Heart left ventricle (tissue), 16 donors: ENCODE measurements at regions not wholly inside any gene's neighbourhood (a gene's known extent, or its start where the extent isn't known, plus 50 kb on each side); places are given as distances from the start of the nearest gene placed in this dataset.
"Not testable (repeated sequence)": the region's sequence is repeated elsewhere in the genome, so short reads cannot be mapped to it uniquely, and the experiment has no call there.

Source experiments
- ATAC-seq, 4 donors: fragments of 200-7000 bp; cut with Tn5 transposase; one replicate each; pipeline ENCODE4 v1.9.1; 2020 to 2022; ENCODE audit warnings: moderate library complexity in 4 of 4, mild to moderate bottlenecking in 3 of 4, moderate number of reproducible peaks in 1 of 4
- DNase-seq, 5 donors: peaks; one replicate each; pipeline ENCODE4 v3.0.0-alpha.2; 2020
- H3K27ac ChIP-seq, 12 donors: fragments of 200-600 bp; sonication (generic) in 4 of 12; one replicate each; pipeline versions ENCODE4 v1.5.0 to v1.8.0; 2016 to 2022; ENCODE audit warnings: mild to moderate bottlenecking in 2 of 12
- H3K27me3 ChIP-seq, 9 donors: fragments of 200-600 bp; sonication (generic) in 2 of 9; one replicate each; pipeline versions ENCODE4 v1.5.1 to v1.8.0; 2016 to 2022; ENCODE audit warnings: mild to moderate bottlenecking in 3 of 9
- H3K36me3 ChIP-seq, 9 donors: fragments of 200-600 bp; sonication (generic) in 2 of 9; one replicate each; pipeline versions ENCODE4 v1.5.0 to v1.8.0; 2018 to 2022; ENCODE audit warnings: mild to moderate bottlenecking in 2 of 9
- H3K4me1 ChIP-seq, 12 donors: fragments of 200-600 bp; sonication (generic) in 4 of 12; one replicate each; pipeline versions ENCODE4 v1.5.0 to v1.8.0; 2016 to 2022; ENCODE audit warnings: mild to moderate bottlenecking in 3 of 12
- H3K4me3 ChIP-seq, 12 donors: fragments of 200-600 bp; sonication (generic) in 4 of 12; one replicate each; pipeline versions ENCODE4 v1.5.0 to v1.8.0; 2017 to 2022; ENCODE audit warnings: mild to moderate bottlenecking in 9 of 12, moderate library complexity in 4 of 12
- H3K9me3 ChIP-seq, 12 donors: fragments of 200-600 bp; sonication (generic) in 4 of 12; one replicate each; pipeline versions ENCODE4 v1.5.0 to v1.8.0; 2016 to 2022; ENCODE audit warnings: mild to moderate bottlenecking in 1 of 12
- WGBS, 4 donors: extraction: QIAGEN DNeasy Blood & Tissue Kit in 2 of 4; methylation state at CpG; one replicate each; pipeline versions ENCODE4 v1.1.5 to v1.1.7; 2013 to 2018; 5-methylcytosine and 5-hydroxymethylcytosine counted together
- intact Hi-C, 10 donors: fragments of 100-400 bp; cut with DNase I; formaldehyde crosslinking; loops; one replicate each; pipeline versions ENCODE4 v1.11.1 to v1.14.2; 2022
- donor health status: ischemic (EF 13 %, LVEDD 7.1; RV severe dilation, severe dysfunction).
- donor health status: healthy with polysubstance abuse.
- donor health status: DM: no; HTN: yes; CAD: no.
- donor health status: DM: no; HTN: no; CAD: no.
- donor health status: ischemic (EF 25% LVEDD 6.9; RV normal size, moderate dysfunction).
- donor health status: ischemic (EF 25% LVEDD 5.7; RV mildly dilated, moderate dysfunction).
- donor health status: healthy.
- donor health status: DM: yes; HTN: yes; CAD: no.
- donor health status: ischemic (EF 35%, LVEDD 5.7; RV mildly dilated, moderate dysfunction).
- donor health status: nonischemic (EF 11% LVEDD 7.7; RV severe dilation, severe dysfunction).
- donor health status: DM: yes; HTN: yes; CAD: no.
- donor health status: PGD.
- donor health status: ischemic (EF 29% LVEDD 5.4; RV normal size, mild dysfunction).
- donor health status: nonischemic (EF 23%, LVEDD 6.1; RV moderate dilation, normal function).

DNA sequence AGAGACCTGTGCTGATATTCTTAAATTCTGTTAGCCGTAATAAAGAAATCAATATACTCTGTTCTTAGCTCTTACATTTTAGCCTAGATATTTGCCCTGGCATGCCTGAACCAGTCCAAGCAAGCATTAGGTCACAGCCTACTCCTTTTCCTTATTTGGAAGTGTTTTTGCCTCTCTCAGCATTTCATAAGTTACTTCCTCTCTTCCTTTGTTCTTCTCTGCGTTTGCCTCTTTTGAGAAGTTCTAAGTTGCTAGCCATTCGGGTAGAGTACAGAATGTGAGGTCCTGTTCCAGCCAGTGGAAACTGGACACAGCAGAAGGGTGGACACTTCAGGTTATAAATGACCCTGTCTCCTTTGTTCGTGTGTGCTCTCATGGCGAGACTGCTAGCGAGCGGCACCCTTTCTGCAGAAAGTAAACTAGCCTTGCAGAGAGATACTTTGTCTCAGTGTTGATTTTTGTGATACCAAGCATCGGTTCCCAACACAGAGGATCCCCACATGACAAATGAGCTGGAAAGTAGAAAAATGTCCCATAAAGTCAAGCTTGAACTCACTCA is 75.0 kb upstream of the FAM153A start:
- WGBS, 4 donors: 80 to 89% (median 85%) methylated on average over 7 of the region's 8 CpGs
- H3K27ac ChIP-seq, H3K9me3 ChIP-seq, ATAC-seq, H3K36me3 ChIP-seq, intact Hi-C loops, H3K4me1 ChIP-seq, H3K4me3 ChIP-seq, H3K27me3 ChIP-seq, DNase-seq: not testable (repeated sequence)

DNA sequence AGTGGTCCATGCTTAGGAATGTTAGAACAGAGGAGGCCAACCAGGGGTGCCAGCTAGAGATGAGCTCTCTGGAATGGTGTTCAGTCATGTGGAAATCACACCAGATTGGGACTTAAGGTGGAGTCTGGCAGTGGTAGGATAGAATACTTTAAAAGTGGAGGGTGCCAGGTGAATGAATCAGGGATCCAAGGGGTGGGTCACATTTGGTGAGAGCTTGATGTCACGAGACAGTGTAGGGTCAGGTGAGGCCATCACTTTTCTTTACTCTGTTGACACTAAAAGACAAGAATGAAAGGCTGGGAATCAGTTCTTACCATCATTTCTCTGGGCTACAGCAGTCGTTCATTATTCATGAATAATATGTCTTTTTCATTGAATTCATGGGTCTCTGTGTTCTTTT is 73.8 kb upstream of the FAM153A start:
- intact Hi-C loops, H3K36me3 ChIP-seq, H3K9me3 ChIP-seq, H3K4me1 ChIP-seq, H3K27me3 ChIP-seq, DNase-seq, H3K27ac ChIP-seq, H3K4me3 ChIP-seq: not testable (repeated sequence)
- ATAC-seq: peak in 1 of 4 donors; percentile 36
- WGBS, 4 donors: 40 to 69% (median 53%) methylated on average over 1 to 2 of the region's 2 CpGs

DNA sequence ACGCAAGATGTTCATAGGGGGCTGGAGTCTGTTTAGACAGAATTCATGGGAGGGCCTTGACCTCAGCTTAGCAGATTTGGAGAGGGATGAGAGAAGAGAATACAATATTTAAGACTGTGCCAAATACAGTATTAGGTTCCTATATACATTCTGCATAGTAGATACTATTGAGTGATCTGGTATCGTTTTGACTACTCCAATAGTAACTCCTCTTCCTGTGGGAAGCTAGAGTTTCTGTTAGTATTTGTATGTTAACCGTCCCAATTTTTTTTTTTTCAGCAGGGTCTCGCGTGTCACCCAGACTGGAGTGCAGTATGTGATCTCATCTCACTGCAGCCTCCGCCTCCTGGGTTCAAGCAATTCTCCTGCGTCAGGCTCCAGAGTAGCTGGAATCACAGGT is 65.2 kb upstream of the FAM153A start:
- intact Hi-C loops, H3K4me3 ChIP-seq, H3K9me3 ChIP-seq, ATAC-seq, H3K36me3 ChIP-seq, DNase-seq, H3K27me3 ChIP-seq, H3K27ac ChIP-seq, H3K4me1 ChIP-seq: not testable (repeated sequence)
- 77 to 86% (median 84%) methylated on average over 6 of the region's 7 CpGs for WGBS, 4 donors

DNA sequence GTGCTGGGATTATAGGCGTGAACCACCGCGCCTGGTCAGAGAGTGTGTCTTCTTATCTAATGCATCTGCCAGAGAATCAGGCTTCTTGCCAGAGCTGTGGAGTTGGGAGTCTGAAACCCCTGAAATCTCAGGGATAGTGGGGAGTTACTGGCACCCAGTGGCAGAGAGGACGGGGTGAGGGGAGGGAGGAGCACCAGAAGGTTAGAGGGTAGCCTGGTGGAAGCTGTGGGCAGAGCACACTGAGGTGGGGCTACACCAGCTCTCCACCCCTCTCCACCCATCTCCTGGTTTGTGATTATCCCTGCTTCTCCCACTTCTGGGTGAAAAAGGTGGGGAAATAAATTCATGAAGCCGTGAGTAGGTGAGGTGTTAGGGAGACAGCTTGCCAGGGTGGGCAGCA is 63.9 kb upstream of the FAM153A start:
- DNase-seq, intact Hi-C loops, H3K4me1 ChIP-seq, ATAC-seq, H3K27ac ChIP-seq, H3K27me3 ChIP-seq, H3K4me3 ChIP-seq, H3K36me3 ChIP-seq, H3K9me3 ChIP-seq: not testable (repeated sequence)
- 18 to 57% (median 45%) methylated on average over 1 to 2 of the region's 5 CpGs for WGBS, 4 donors

DNA sequence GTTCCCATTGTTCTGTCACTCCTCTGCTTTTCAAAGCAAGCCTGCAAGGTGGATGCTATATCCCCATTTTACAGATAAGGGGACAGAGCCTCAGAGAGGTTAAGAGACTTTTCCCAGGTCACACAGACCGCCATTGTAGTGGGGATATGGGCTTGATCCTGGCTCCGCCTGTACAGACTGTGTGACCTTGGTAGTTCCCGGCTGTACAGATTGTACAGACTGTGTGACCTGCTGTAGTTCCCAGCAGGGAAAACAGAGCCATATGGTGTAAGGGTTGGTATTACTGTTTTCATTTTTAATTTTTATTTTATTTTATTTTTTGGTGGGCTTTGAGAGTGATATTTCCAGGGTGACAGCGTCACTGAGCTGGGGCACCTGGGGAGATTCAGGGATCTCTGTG is 63.2 kb upstream of the FAM153A start:
- DNase-seq, ATAC-seq, H3K4me1 ChIP-seq, H3K9me3 ChIP-seq, H3K36me3 ChIP-seq, H3K27ac ChIP-seq, intact Hi-C loops, H3K4me3 ChIP-seq, H3K27me3 ChIP-seq: not testable (repeated sequence)
- WGBS, 4 donors: 85 to 91% (median 88%) methylated on average over 1 of the region's 4 CpGs

DNA sequence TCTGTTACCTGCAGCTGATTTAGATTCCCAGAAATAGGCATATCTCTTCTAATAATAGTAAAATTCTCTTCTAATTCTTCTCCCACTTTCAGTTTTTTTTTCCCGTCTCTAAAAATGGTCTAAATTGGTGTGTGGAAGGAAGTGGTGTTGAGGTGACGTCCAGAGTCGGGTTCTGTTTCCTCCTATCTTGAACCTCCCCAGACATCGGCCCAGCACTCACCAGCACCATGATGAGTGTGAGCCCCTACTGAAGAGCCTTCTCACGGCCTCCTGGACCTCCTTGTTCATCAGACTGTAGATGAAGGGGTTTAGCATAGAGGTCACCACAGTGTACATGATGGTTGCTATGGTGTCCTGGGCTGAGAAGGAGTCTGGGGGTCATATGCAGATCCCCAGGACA is 53.5 kb upstream of the FAM153A start:
- 0 to 51% (median 48%) methylated on average over 1 to 5 of the region's 5 CpGs; no CpG with 5 or more reads in 1 of the 4 donors for WGBS, 4 donors

More for the DNA sequence above, 53.5 kb upstream of the FAM153A start:
- H3K36me3 ChIP-seq, H3K27me3 ChIP-seq, H3K4me3 ChIP-seq, DNase-seq, H3K4me1 ChIP-seq, H3K9me3 ChIP-seq, H3K27ac ChIP-seq, intact Hi-C loops: not testable (repeated sequence)
- peak in 1 of 4 donors; percentile 22 for ATAC-seq
